Fibroblast of skin of right biceps (primary cell): ENCODE measurements at regions not wholly inside any gene's neighbourhood (a gene's known extent, or its start where the extent isn't known, plus 50 kb on each side); places are given as distances from the start of the nearest gene placed in this dataset.

Experiments
- DNase-seq: peaks from one replicate; pipeline ENCODE4 v3.0.0-alpha.2; 2013

GRCh38 chr14:83988275-83988674, 1541.7 kb upstream of the FLRT2 start:
- peak; percentile 36 for DNase-seq

DNA sequence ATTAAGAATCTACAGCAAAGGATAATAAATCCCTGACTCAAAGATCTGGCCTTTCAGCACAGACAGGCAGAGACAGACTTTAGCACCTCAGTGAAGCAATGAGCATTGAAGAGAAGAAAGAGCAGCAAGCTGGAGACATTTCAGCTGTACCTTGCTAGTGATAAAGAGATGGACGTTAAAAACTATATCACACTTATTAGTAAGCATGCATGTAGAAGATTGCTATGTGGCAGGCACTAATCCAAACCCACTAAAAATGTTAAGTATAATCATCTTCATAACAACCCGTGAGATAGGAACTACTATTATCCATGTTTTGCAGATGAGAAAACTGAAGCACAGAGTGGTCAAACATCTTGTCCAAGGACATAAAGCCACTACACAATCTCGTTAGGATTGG, 1538.3 kb upstream of the FLRT2 start:
- no peak for DNase-seq

- DNase-seq, result peak; percentile 44
These were observed 1537.1 kb upstream of the FLRT2 start for GRCh38 chr14:83992857-83993256.

- DNase-seq, result no peak
These were observed 1536.4 kb upstream of the FLRT2 start for GRCh38 chr14:83993545-83993944.

DNA sequence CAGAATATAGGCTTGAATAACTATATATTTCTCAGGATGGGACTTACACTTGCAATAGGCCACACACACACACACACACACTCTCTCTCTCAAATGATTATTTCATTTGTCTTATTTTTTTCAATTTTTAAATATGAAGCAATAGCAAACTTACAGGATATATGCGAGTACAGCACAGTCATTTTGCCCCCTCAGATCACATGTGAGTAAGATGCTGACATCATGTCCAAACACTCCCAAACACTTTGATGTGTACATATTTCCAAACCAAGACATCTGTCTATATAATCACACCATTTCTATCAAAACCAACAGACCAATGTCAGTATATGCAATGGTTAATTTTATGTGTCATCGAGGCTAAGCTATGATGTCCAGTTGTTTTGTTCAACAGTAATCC, 1535.9 kb upstream of the FLRT2 start:
- peak; percentile 77 for DNase-seq

DNA sequence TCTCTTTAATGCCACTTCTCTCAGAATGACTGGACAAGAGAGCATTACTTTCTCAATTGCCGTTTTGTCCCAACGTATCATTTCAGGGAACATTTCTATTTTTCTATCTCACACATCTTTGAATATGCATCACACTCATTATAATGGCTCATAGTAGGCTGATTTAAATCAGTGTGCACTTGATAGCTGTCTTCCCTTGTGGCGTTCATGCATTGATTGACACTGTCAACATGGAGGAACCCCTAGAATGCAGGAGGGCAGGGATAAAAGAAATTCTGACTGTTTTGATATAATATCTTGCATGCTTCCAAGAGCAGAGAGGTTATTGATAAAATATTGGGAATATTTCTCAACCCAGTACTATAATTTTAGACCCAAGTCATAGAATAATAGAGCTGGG, 1528.9 kb upstream of the FLRT2 start:
- no peak for DNase-seq

GRCh38 chr14:84003346-84003745, 1526.6 kb upstream of the FLRT2 start:
- DNase-seq, result peak; percentile 3

GRCh38 chr14:84006643-84007155, 1523.2 kb upstream of the FLRT2 start:
- DNase-seq, result peak; percentile 4

DNA sequence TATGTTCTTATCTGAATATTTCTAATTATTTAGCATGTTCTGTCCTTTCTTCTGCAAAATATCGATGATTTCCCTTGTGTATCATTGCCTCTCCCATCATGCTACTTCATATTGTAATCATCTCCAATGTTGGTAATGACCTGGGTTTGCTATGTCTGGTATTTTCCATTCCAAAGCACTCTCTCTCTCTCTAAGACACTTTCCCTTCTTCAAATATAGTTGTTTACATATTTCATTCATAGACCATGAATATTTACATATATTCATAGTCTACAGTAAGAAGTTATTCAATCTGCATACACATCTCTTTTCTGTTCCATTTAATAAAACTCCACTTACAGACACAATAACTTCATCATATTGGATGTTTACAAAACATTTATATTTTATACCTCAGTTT, 1516.5 kb upstream of the FLRT2 start:
- no peak for DNase-seq

GRCh38 chr14:84017495-84017894, 1512.4 kb upstream of the FLRT2 start:
- DNase-seq, result no peak

GRCh38 chr14:84021433-84021832, 1508.5 kb upstream of the FLRT2 start:
- DNase-seq, result no peak

DNA sequence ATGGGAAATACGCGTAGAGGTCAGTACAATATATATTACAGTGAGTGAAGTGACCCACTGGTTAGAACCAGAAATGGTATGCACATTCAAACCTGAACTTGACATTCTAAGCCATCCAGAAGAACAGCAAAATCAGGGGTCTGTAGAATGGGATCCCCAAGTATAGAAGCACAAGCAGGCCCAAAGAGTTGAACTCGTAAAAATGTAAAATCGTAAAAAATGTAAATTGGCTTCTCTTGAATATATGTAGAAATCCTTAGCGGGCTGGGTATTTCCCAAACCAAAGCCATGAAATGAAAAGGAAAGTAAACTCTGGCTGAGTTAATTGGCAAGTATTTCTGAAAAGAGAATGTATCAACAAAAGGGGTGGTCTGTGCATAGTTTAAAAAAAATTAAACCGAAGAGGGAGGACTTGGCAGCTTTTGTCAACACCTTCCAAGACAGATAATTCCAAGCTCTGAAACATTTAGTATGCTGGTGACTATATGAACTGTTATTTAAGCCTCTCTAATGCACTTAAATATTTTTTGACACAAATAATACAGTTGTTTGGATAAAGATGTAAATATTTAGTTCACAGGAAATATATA, 1505.6 kb upstream of the FLRT2 start:
- DNase-seq, result no peak

GRCh38 chr14:84025106-84026012, 1504.6 kb upstream of the FLRT2 start:
- DNase-seq, result no peak

DNA sequence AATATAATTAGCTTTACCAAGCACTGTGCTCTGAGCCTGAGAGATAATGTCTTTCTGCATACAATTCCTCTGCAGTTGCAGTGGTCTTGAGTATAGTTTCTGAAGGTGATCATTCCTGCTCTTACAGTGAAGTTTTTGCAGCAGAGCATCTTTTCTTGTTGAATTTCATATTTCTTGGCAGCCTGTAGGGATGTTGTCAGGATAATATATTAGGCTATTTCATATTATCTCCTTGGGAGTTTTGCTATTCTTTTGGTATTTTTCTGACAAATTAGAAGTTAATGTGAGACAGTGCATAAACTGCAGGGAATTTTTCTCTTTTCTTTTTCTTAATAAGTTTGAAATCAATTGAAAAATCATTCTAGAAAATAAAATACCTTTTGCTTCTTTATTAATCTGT, 1502.6 kb upstream of the FLRT2 start:
- no peak for DNase-seq

DNA sequence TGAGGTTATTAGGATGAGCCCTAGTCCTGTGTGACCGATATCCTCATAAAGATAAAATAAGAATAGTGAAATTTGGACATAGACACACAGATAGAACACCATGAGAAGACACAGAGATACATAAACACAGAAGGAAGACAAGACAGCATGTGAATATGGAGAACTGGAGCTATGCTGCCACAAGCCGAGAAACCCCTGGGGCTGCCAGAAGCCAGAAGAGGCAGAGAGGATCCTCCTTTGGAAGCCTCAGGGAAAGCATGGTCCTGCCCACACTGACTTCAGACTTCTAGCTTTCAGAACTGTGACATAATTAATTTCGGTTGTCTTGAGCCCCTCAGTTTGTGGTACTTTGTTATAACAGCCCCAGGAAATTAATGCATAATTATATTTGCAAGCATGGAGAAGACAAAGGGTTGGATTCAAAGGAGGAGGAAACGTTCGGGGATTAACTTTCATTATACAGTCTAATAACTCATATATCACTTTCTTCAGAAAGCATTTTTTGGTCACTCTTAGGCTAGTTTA, 1501.8 kb upstream of the FLRT2 start:
- no peak for DNase-seq

GRCh38 chr14:84029246-84029645, 1500.7 kb upstream of the FLRT2 start:
- no peak for DNase-seq

- no peak for DNase-seq
These were observed 1500.2 kb upstream of the FLRT2 start for GRCh38 chr14:84029720-84030119.

GRCh38 chr14:84036840-84037239, 1493.1 kb upstream of the FLRT2 start:
- DNase-seq, result peak; percentile 81

- no peak for DNase-seq
These were observed 1492.4 kb upstream of the FLRT2 start for GRCh38 chr14:84037593-84037992.

DNA sequence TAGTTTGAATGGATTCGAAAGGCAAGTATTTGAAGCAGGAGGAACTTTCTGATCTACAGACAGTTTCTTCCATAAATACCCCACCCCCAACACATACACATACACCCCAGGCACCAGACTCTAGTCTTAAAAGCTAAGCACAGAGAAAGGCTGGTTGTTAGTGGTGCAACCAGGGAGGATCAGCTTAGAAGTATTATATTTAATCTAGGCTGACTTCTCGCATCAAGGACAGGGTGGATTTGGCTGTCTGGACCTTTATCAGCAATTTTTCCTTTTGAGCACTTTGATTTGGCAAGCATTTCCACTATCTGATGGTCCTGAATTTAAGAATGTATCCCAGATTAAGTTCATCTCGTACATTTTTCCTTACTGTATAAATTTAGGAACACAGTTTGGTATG, 1489.8 kb upstream of the FLRT2 start:
- DNase-seq, result no peak

DNA sequence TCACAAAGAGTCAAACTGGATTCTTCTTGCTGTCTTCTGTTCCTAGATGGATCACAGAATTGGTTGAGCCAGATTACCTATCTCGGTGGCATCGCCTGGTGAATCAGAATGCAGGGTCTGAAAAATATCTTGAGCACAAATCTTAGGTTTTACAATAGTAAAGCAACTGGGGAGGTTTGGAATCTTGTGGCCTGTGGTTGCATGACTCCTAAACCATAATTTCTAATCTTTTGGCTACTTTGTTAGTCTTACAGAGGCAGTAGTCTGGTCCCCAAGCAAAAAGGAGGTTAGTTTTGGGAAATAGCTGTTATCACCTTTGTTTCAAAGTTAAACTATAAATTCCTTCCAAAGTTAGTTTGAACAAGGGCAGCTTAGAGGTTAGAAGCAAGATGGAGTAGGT, 1488.5 kb upstream of the FLRT2 start:
- peak; percentile 43 for DNase-seq

- DNase-seq, result no peak
These were observed 1487.0 kb upstream of the FLRT2 start for GRCh38 chr14:84042992-84043391.

DNA sequence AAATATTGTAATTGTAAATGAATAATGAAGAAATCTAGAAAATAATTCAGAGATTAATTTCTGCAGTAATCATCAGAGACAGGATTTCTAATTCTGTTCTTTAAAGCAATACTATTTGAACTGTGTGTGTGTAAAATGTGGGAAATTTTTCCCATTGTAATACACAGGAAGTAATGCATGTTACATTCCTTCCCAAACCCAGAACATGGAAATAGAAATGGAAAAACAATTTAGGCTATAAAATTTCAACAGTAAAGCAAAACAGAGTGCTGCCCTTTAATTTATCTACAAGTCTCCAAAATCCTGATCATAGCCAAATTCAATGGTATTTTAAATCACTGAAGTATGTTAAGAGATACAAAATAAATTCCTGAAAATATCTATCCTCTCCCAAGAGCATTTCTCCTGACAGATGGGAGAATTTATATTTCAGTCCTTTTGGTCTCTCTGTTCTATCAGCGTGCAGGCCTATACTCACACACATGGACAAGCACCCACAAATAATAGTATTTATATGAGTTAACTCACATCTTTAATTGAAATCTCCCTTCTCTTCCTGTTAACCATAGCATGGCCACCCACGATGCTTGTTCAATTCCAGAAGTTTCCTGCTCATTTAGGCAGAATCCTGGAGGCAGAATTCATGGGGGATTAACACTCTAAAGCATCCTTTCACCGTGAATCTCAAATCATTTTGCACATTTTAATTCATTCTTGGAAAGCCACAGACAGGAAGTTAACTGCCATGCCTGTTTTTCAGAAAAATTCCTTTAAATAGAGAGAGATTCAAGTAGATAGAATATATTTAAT, 1465.4 kb upstream of the FLRT2 start:
- DNase-seq, result peak; percentile 68
